K562 (cell line): ENCODE measurements at regions not wholly inside any gene's neighbourhood (a gene's known extent, or its start where the extent isn't known, plus 50 kb on each side); places are given as distances from the start of the nearest gene placed in this dataset.

Source experiments
- ATAC-seq: fragments of 200-7000 bp; cut with Tn5 transposase; 3 replicates; pipeline ENCODE4 v1.9.1; 2020; ENCODE audit warnings: moderate library complexity
- BruUV-seq: library from RNA; stranded (reverse); fragments of 400-500 nt; replicated peaks from 2 replicates; lab custom pipeline; 2021; lab: Mats Ljungman, UMichigan
- CTCF ChIA-PET: fragments of 300-600 bp; formaldehyde crosslinking; extraction: SDS; loops from one replicate; lab custom pipeline; 2021; ENCODE audit warnings: low intra/inter-chr PET ratio; lab: Yijun Ruan, JAX
- POLR2A ChIA-PET: fragments of 300-600, 350-650 bp; sonication (Branson Sonifier 250); formaldehyde crosslinking; extraction: SDS; loops from one replicate; lab custom pipeline; 2021; ENCODE audit warnings: antibody characterized with exemption, inconsistent platforms; lab: Yijun Ruan, JAX
- DNase-seq, 4 experiments: peaks; one replicate each; pipeline versions ENCODE4 v3.0.0 to v3.0.0-alpha.2; 2011 to 2018; ENCODE audit warnings: low spot score in 3 of 4, mixed read lengths in 3 of 4; ENCODE audit errors: extremely low read depth in 1 of 4
- FAIRE-seq: peaks from 2 replicates; lab custom pipeline; 2011; peaks lifted over from hg19 to GRCh38; lab: Jason Lieb, UNC
- H2AFZ ChIP-seq: 2 replicates; pipeline ENCODE4 v1.6.0; 2011; ENCODE audit warnings: low read depth, low read length, control low read depth, inconsistent platforms
- H3K27ac ChIP-seq: fragments of 200-600 bp; 3 replicates; pipeline ENCODE4 v1.8.0; 2011; ENCODE audit warnings: low read depth, mild to moderate bottlenecking, control low read depth, inconsistent platforms, low read length, moderate library complexity, mixed read lengths; ENCODE audit errors: extremely low read depth
- H3K27me3 ChIP-seq, 2 experiments: fragments of 300-600 bp in 1 of 2; 2 replicates in 1 of 2; 3 replicates in 1 of 2; pipeline versions ENCODE4 v1.6.0 to v1.8.0; 2011; ENCODE audit warnings: inconsistent platforms in 2 of 2, low read length in 2 of 2, mild to moderate bottlenecking in 1 of 2, mixed read lengths in 1 of 2, moderate library complexity in 1 of 2; ENCODE audit not compliant: control insufficient read depth in 2 of 2, insufficient read depth in 2 of 2
- H3K36me3 ChIP-seq: fragments of 300-600 bp; 3 replicates; pipeline ENCODE4 v1.8.0; 2011; ENCODE audit warnings: mild to moderate bottlenecking, low read length, inconsistent platforms; ENCODE audit not compliant: control insufficient read depth, insufficient read depth
- H3K4me1 ChIP-seq, 2 experiments: fragments of 200-600 bp in 1 of 2; replicated peaks in 1 of 2; 2 replicates in 1 of 2; 3 replicates in 1 of 2; pipeline versions ENCODE4 v1.5.1 to v1.8.0; 2011; ENCODE audit warnings: inconsistent platforms in 2 of 2, low read length in 2 of 2, mild to moderate bottlenecking in 1 of 2, mixed read lengths in 1 of 2, moderate library complexity in 1 of 2; ENCODE audit not compliant: control insufficient read depth in 2 of 2, insufficient read depth in 2 of 2
- H3K4me2 ChIP-seq: 2 replicates; pipeline ENCODE4 v1.6.1; 2011; ENCODE audit warnings: low read length, control low read depth, inconsistent platforms, mixed read lengths; ENCODE audit not compliant: insufficient read depth
- H3K4me3 ChIP-seq: fragments of 200-600 bp; sonication (generic), shearing (Covaris generic); 2 replicates; pipeline ENCODE4 v1.5.1; 2016; ENCODE audit warnings: control low read depth, inconsistent platforms
- H3K79me2 ChIP-seq: fragments of 200-600 bp; 3 replicates; pipeline ENCODE4 v1.8.0; 2011; ENCODE audit warnings: low read length, inconsistent platforms; ENCODE audit not compliant: control insufficient read depth, insufficient read depth
- H3K9ac ChIP-seq, 2 experiments: 2 replicates each; pipeline versions ENCODE4 v1.6.0 to v1.6.1; 2011; ENCODE audit warnings: low read depth in 2 of 2, low read length in 2 of 2, control low read depth in 1 of 2, inconsistent platforms in 1 of 2, mild to moderate bottlenecking in 1 of 2, mixed read lengths in 1 of 2; ENCODE audit not compliant: insufficient read depth in 1 of 2
- H3K9me1 ChIP-seq: one replicate; pipeline ENCODE4 v1.6.0; 2011; ENCODE audit warnings: inconsistent platforms, mild to moderate bottlenecking, low read length, moderate library complexity; ENCODE audit not compliant: control insufficient read depth, insufficient read depth
- H3K9me3 ChIP-seq: replicated peaks from 2 replicates; pipeline ENCODE4 v1.5.1; 2011; ENCODE audit warnings: low read depth, low read length, inconsistent platforms; ENCODE audit not compliant: control insufficient read depth, insufficient read depth
- H4K20me1 ChIP-seq: replicated peaks from 2 replicates; pipeline ENCODE4 v1.6.1; 2011; ENCODE audit warnings: low read length, inconsistent platforms, mixed read lengths; ENCODE audit not compliant: control insufficient read depth, insufficient read depth
- FOXA1 ChIP-seq: fragments of 450-650 bp; IDR thresholded peaks from 2 replicates; pipeline ENCODE4 v1.6.1; 2016; ENCODE audit warnings: mild to moderate bottlenecking, borderline replicate concordance
- NFATC3 ChIP-seq: fragments of 450-650 bp; IDR thresholded peaks from 2 replicates; pipeline ENCODE4 v1.6.1; 2017; ENCODE audit warnings: mild to moderate bottlenecking
- ZNF407 ChIP-seq: fragments of 450-650 bp; IDR thresholded peaks from 2 replicates; pipeline ENCODE4 v1.6.1; 2016; ENCODE audit warnings: low read depth
- WGBS: fragments of 100-300 bp; shearing (Covaris generic); methylation state at CpG from one replicate; pipeline ENCODE4 v1.1.6; 2016; ENCODE audit warnings: low coverage, mixed read lengths; ENCODE audit not compliant: insufficient coverage; ENCODE audit errors: missing lambda C conversion rate; 5-methylcytosine and 5-hydroxymethylcytosine counted together
- in situ Hi-C: fragments of 300-500 bp; cut with MboI; formaldehyde crosslinking; loops from 4 replicates; pipeline ENCODE4 v1.15.0; 2018; ENCODE audit warnings: inconsistent platforms, mixed read lengths
- intact Hi-C: fragments of 100-400 bp; cut with micrococcal nuclease; formaldehyde crosslinking; loops from 2 replicates; pipeline ENCODE4 v1.14.2; 2022

GRCh38 chr15:69838994-69839393 lies 258.7 kb downstream of the TLE3 start:
- no peaks in the 10 kb centered on the region for H3K9me1 ChIP-seq
- H3K36me3 ChIP-seq = no peaks in the 10 kb centered on the region
- no peaks in the 10 kb centered on the region for H3K4me1 ChIP-seq
- H4K20me1 ChIP-seq = no peaks in the 10 kb centered on the region; the same call in 1 of the 2 replicates
- no peak overlapping the region for H3K4me3 ChIP-seq
- in situ Hi-C loops = no loop called here
- CTCF ChIA-PET = no interaction called here
- intact Hi-C loops = no loop called here
- no peaks in the 10 kb centered on the region for H3K9me3 ChIP-seq
- no TSS peak for BruUV-seq
- no peak overlapping the region for H2AFZ ChIP-seq
- no peak overlapping the region for H3K9ac ChIP-seq
- DNase-seq (no peak), ATAC-seq (no peak), FAIRE-seq (no peak)
- WGBS = 0% methylated on average over 2 of the region's 2 CpGs
- H3K27me3 ChIP-seq = peaks cover 3 to 19% of the 10 kb centered on the region in 2 experiments; a peak in 1 of 5 replicates
- POLR2A ChIA-PET = no interaction called here
- H3K4me2 ChIP-seq = no peak overlapping the region
- no peaks in the 10 kb centered on the region for H3K79me2 ChIP-seq
- no peak for TF ChIP-seq NFATC3
- TF ChIP-seq ZNF407 = no peak
- no peak for TF ChIP-seq FOXA1
- no peak overlapping the region for H3K27ac ChIP-seq
